IMR-90 (cell line): ENCODE measurements at regions not wholly inside any gene's neighbourhood (a gene's known extent, or its start where the extent isn't known, plus 50 kb on each side); places are given as distances from the start of the nearest gene placed in this dataset.

Experiments used
- ATAC-seq: fragments of 200-7000 bp; cut with Tn5 transposase; 2 replicates; pipeline ENCODE4 v1.9.1; 2020; ENCODE audit warnings: low read depth, mild to moderate bottlenecking, moderate library complexity
- BruUV-seq: library from RNA; stranded (reverse); fragments of 400-500 nt; replicated peaks from 2 replicates; lab custom pipeline; 2021; lab: Mats Ljungman, UMichigan
- CTCF ChIA-PET: fragments of 300-600 bp; formaldehyde crosslinking; extraction: SDS; loops from one replicate; lab custom pipeline; 2021; ENCODE audit warnings: antibody characterized with exemption; lab: Yijun Ruan, JAX
- POLR2A ChIA-PET: fragments of 300-600 bp; sonication (Branson Sonifier 250); formaldehyde crosslinking; loops from one replicate; lab custom pipeline; 2022; ENCODE audit warnings: antibody characterized with exemption; ENCODE audit not compliant: unreplicated experiment; lab: Charles Lee
- DNase-seq: peaks from one replicate; pipeline ENCODE4 v3.0.0; 2013
- H2AFZ ChIP-seq: replicated peaks from 2 replicates; pipeline ENCODE3; 2013; ENCODE audit warnings: low read length, mild to moderate bottlenecking; ENCODE audit not compliant: poor library complexity
- H2AK5ac ChIP-seq: 2 replicates; pipeline ENCODE4 v1.6.1; 2013; ENCODE audit warnings: low read depth, low read length, inconsistent platforms
- H2AK9ac ChIP-seq: replicated peaks from 2 replicates; pipeline ENCODE3; 2013; ENCODE audit warnings: mild to moderate bottlenecking, low read depth, low read length, moderate library complexity; ENCODE audit not compliant: poor library complexity
- H2BK120ac ChIP-seq: 2 replicates; pipeline ENCODE4 v1.6.1; 2013; ENCODE audit warnings: low read depth, low read length, inconsistent platforms
- H2BK15ac ChIP-seq: 3 replicates; pipeline ENCODE4 v1.6.1; 2013; ENCODE audit warnings: low read depth, low read length, inconsistent platforms
- H2BK20ac ChIP-seq: 2 replicates; pipeline ENCODE4 v1.6.1; 2013; ENCODE audit warnings: low read depth, mild to moderate bottlenecking, inconsistent platforms, low read length, moderate library complexity
- H2BK5ac ChIP-seq: 2 replicates; pipeline ENCODE4 v1.6.1; 2013; ENCODE audit warnings: mild to moderate bottlenecking, low read depth, low read length, inconsistent platforms; ENCODE audit not compliant: poor library complexity, severe bottlenecking
- H3K14ac ChIP-seq: replicated peaks from 2 replicates; pipeline ENCODE4 v1.6.1; 2013; ENCODE audit warnings: low read depth, low read length, inconsistent platforms
- H3K18ac ChIP-seq: 2 replicates; pipeline ENCODE4 v1.6.1; 2013; ENCODE audit warnings: low read depth, low read length, control low read depth
- H3K23ac ChIP-seq: 2 replicates; pipeline ENCODE4 v1.6.1; 2013; ENCODE audit warnings: low read depth, low read length, inconsistent platforms
- H3K27ac ChIP-seq: 2 replicates; pipeline ENCODE4 v1.5.1; 2013; ENCODE audit warnings: mild to moderate bottlenecking, control low read depth, low read length; ENCODE audit not compliant: insufficient read depth
- H3K27me3 ChIP-seq: 2 replicates; pipeline ENCODE4 v1.6.1; 2013; ENCODE audit warnings: low read length; ENCODE audit not compliant: control insufficient read depth, insufficient read depth
- H3K36me3 ChIP-seq: 2 replicates; pipeline ENCODE4 v1.6.1; 2013; ENCODE audit warnings: low read length, mixed read lengths; ENCODE audit not compliant: control insufficient read depth, insufficient read depth
- H3K4ac ChIP-seq: 2 replicates; pipeline ENCODE4 v1.6.1; 2013; ENCODE audit warnings: low read depth, low read length, inconsistent platforms
- H3K4me1 ChIP-seq: 2 replicates; pipeline ENCODE4 v1.6.1; 2013; ENCODE audit warnings: low read length, mixed read lengths; ENCODE audit not compliant: control insufficient read depth, insufficient read depth
- H3K4me2 ChIP-seq: 2 replicates; pipeline ENCODE4 v1.6.1; 2013; ENCODE audit warnings: low read depth, mild to moderate bottlenecking, control low read depth, low read length, moderate library complexity
- H3K4me3 ChIP-seq: 2 replicates; pipeline ENCODE4 v1.5.1; 2013; ENCODE audit warnings: low read depth, mild to moderate bottlenecking, control low read depth, low read length, moderate library complexity; ENCODE audit not compliant: insufficient read depth
- H3K56ac ChIP-seq: 2 replicates; pipeline ENCODE4 v1.6.1; 2013; ENCODE audit warnings: low read length, inconsistent platforms; ENCODE audit not compliant: insufficient read depth; ENCODE audit errors: extremely low read depth
- H3K79me1 ChIP-seq, 2 experiments: 2 replicates each; pipeline ENCODE4 v1.6.1; 2013; ENCODE audit warnings: low read length in 2 of 2, inconsistent platforms in 1 of 2, low read depth in 1 of 2
- H3K9ac ChIP-seq: 2 replicates; pipeline ENCODE4 v1.6.1; 2013; ENCODE audit warnings: low read depth, low read length, control low read depth
- H3K9me1 ChIP-seq: 2 replicates; pipeline ENCODE4 v1.6.1; 2013; ENCODE audit warnings: low read length, inconsistent platforms; ENCODE audit not compliant: insufficient read depth
- H3K9me3 ChIP-seq: 2 replicates; pipeline ENCODE4 v1.6.1; 2013; ENCODE audit warnings: low read length; ENCODE audit not compliant: control insufficient read depth, insufficient read depth
- H4K20me1 ChIP-seq: 2 replicates; pipeline ENCODE4 v1.6.1; 2013; ENCODE audit warnings: low read length, inconsistent platforms; ENCODE audit not compliant: insufficient read depth
- H4K5ac ChIP-seq: 2 replicates; pipeline ENCODE4 v1.6.1; 2013; ENCODE audit warnings: mild to moderate bottlenecking, low read depth, low read length, control low read depth
- H4K8ac ChIP-seq, 2 experiments: 2 replicates each; pipeline ENCODE4 v1.6.1; 2013; ENCODE audit warnings: low read depth in 2 of 2, low read length in 2 of 2, control low read depth in 1 of 2, inconsistent platforms in 1 of 2
- H4K91ac ChIP-seq: 2 replicates; pipeline ENCODE4 v1.6.1; 2013; ENCODE audit warnings: low read depth, low read length, inconsistent platforms; ENCODE audit not compliant: insufficient read depth
- CHD1 ChIP-seq: IDR thresholded peaks from 2 replicates; pipeline ENCODE4 v1.6.1; 2012; ENCODE audit warnings: low read depth, low read length, improper control_type of control experiment
- MAZ ChIP-seq: IDR thresholded peaks from 2 replicates; pipeline ENCODE4 v1.6.1; 2012; ENCODE audit warnings: low read depth, mild to moderate bottlenecking, low read length, improper control_type of control experiment, moderate library complexity, borderline replicate concordance
- RAD21 ChIP-seq: IDR thresholded peaks from 2 replicates; pipeline ENCODE4 v1.6.1; 2012; ENCODE audit warnings: low read length, improper control_type of control experiment
- WGBS, 2 experiments: methylation state at CpG; one replicate each; pipeline versions ENCODE4 v1.1.5 to v1.1.7; 2013; ENCODE audit warnings: missing lambda C conversion rate in 2 of 2; ENCODE audit not compliant: insufficient read length in 1 of 2; ENCODE audit errors: extremely low coverage in 2 of 2; 5-methylcytosine and 5-hydroxymethylcytosine counted together
- dilution Hi-C: fragments of 300-500 bp; cut with HindIII; formaldehyde crosslinking; loops from one replicate; pipeline ENCODE4 v1.14.3; 2018; ENCODE audit warnings: low sequenced_read_pairs; ENCODE audit not compliant: unreplicated experiment
- in situ Hi-C: fragments of 300-500 bp; cut with MboI; formaldehyde crosslinking; loops from 3 replicates; pipeline ENCODE4 v1.14.3; 2019; ENCODE audit warnings: low sequenced_read_pairs, inconsistent platforms, mixed read lengths
- intact Hi-C: fragments of 100-400 bp; cut with micrococcal nuclease; formaldehyde crosslinking; loops from 2 replicates; pipeline ENCODE4 v1.10.0; 2022
- TF ChIP-seq, protein P1 (sequence below): conservative IDR thresholded peaks from 2 replicates; pipeline ENCODE4 v1.5.1; 2012; ENCODE audit warnings: mild to moderate bottlenecking, low read depth, low read length, improper control_type of control experiment

- Histone ChIP-seq H2BK5ac (no peak overlapping the region), H4K20me1 (no peaks in the 10 kb centered on the region), H3K18ac (no peak overlapping the region), H2AFZ (no peak overlapping the region), H3K14ac (no peak overlapping the region), H3K36me3 (no peaks in the 10 kb centered on the region), H2BK15ac (no peak overlapping the region), H4K8ac (no peak overlapping the region), H2AK5ac (no peak overlapping the region), H3K56ac (no peak overlapping the region), H3K79me1 (no peaks in the 10 kb centered on the region), H2BK20ac (no peak overlapping the region), H2BK120ac (no peak overlapping the region), H3K23ac (no peak overlapping the region), H3K4me1 (peaks cover under 1% of the 10 kb centered on the region; the same call in 1 of the 2 replicates), H4K5ac (no peak overlapping the region), H2AK9ac (no peak overlapping the region), H3K27me3 (no peaks in the 10 kb centered on the region), H3K4ac (no peak overlapping the region), H3K9me3 (no peaks in the 10 kb centered on the region), H3K4me3 (no peak overlapping the region), H4K91ac (no peak overlapping the region), H3K4me2 (no peak overlapping the region), H3K9me1 (no peaks in the 10 kb centered on the region), H3K9ac (no peak overlapping the region), H3K27ac (no peak overlapping the region)
- ATAC-seq, result no peak
- POLR2A ChIA-PET, result no interaction called here
- no peak for DNase-seq
- in situ Hi-C loops (no loop called here), intact Hi-C loops (no loop called here), dilution Hi-C loops (no loop called here)
- no TSS peak for BruUV-seq
- CTCF ChIA-PET, result interaction anchor here (0.5 to 1.2 kb wide), 2 partner anchors 22 to 1549 kb away, joined by 3 read pairs; no protein-coding TSS in a partner anchor
- 100% methylated on average over 1 of the region's 2 CpGs; no CpG with 5 or more reads in 1 of the 2 experiments for WGBS, 2 experiments
- TF ChIP-seq, protein P1, sequence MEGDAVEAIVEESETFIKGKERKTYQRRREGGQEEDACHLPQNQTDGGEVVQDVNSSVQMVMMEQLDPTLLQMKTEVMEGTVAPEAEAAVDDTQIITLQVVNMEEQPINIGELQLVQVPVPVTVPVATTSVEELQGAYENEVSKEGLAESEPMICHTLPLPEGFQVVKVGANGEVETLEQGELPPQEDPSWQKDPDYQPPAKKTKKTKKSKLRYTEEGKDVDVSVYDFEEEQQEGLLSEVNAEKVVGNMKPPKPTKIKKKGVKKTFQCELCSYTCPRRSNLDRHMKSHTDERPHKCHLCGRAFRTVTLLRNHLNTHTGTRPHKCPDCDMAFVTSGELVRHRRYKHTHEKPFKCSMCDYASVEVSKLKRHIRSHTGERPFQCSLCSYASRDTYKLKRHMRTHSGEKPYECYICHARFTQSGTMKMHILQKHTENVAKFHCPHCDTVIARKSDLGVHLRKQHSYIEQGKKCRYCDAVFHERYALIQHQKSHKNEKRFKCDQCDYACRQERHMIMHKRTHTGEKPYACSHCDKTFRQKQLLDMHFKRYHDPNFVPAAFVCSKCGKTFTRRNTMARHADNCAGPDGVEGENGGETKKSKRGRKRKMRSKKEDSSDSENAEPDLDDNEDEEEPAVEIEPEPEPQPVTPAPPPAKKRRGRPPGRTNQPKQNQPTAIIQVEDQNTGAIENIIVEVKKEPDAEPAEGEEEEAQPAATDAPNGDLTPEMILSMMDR, result 0 out of 2 replicates have a peak, but pooled peaks have one; percentile 10
- TF ChIP-seq CHD1 (no peak), RAD21 (no peak), MAZ (no peak)
Observed at GRCh38 chr1:218553197-218553596, 208.1 kb downstream of the TGFB2 start.
